ENCODE measurements at regions not wholly inside any gene's neighbourhood (a gene's known extent, or its start where the extent isn't known, plus 50 kb on each side); places are given as distances from the start of the nearest gene placed in this dataset.

DNA sequence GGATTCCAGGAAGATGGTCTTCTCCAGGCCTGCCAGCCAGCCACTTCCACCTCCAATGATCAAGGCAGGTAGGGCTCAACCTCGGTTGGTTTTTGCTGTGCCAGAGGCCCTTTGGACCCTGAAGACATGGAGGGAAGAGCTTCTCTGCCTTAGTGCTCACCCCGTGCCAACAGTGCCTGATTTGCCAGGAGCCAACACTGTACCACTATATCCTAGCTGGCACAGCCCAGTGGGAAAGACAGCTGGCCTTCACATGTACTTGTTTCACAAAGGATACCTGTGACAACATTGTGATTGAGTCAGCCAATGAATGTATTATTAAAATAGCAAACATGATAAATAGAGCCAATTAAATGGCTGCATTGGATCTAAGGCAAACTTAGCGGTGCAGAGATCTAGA is 51.9 kb upstream of the PRPS1 start (continued):
- TF ChIP-seq CTCF (conservative IDR thresholded peaks at IDR 0.05; ENCODE audit: low read depth in 2 of 2), result no peak
- TF ChIP-seq CREB1 (CRISPR knock-in tag; IDR thresholded peaks at IDR 0.05; ENCODE audit: low read depth), result no peak

DNA sequence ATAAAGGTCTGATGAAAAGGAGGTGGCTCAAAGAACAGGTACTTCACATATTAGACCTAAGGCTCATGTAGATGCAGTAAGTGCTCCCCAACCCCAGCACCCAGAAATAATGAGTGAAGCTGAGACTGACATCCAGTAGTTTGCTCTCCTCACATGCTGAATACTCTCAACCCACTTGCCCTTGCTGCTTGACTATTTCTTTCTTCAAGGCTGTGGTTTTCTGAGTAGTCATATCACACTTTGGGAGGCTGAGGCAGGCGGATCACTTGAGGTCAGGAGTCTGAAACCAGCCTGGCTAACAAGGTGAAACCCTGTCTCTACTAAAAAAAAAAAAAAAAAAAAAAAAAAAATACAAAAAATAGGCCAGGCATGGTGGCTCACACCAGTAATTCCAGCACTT is 51.5 kb upstream of the PRPS1 start:
- Histone ChIP-seq H3K9me2 (ENCODE audit: insufficient read depth) (no peaks in the 10 kb centered on the region), H3K27me3 (ENCODE audit: insufficient read depth) (no peaks in the 10 kb centered on the region), H4K20me1 (replicated peaks; ENCODE audit: insufficient read depth) (no peaks in the 10 kb centered on the region), H3K36me3 (ENCODE audit: insufficient read depth) (no peaks in the 10 kb centered on the region), H3K4me1 (ENCODE audit: insufficient read depth) (no peaks in the 10 kb centered on the region), H2AFZ (no peak overlapping the region), H3K27ac (ENCODE audit: low read depth) (no peak overlapping the region), H3K4me3 (no peak overlapping the region), H3K79me2 (replicated peaks; ENCODE audit: insufficient read depth) (no peaks in the 10 kb centered on the region), H3F3A (replicated peaks; ENCODE audit: low read depth) (no peaks in the 10 kb centered on the region), H3K4me2 (no peak overlapping the region)
- no peak for DNase-seq (ENCODE audit: low spot score)
- no peaks in the 10 kb centered on the region for H3K36me3 Mint-ChIP-seq (ENCODE audit: low read depth)
- ATAC-seq, result no peak
- no peak overlapping the region for H3K27ac Mint-ChIP-seq
- no peak for TF ChIP-seq ZNF331 (CRISPR knock-in tag; IDR thresholded peaks at IDR 0.05; ENCODE audit: low read depth)
- no peak for TF ChIP-seq NANOG (IDR thresholded peaks at IDR 0.05; ENCODE audit: borderline replicate concordance)
- H3K9me3 Mint-ChIP-seq, result no peaks in the 10 kb centered on the region
- no peak overlapping the region for H3K4me3 Mint-ChIP-seq
- no peaks in the 10 kb centered on the region for H3K4me1 Mint-ChIP-seq
- H3K27me3 Mint-ChIP-seq (ENCODE audit: insufficient read depth, low read depth, poor library complexity), result no peaks in the 10 kb centered on the region

DNA sequence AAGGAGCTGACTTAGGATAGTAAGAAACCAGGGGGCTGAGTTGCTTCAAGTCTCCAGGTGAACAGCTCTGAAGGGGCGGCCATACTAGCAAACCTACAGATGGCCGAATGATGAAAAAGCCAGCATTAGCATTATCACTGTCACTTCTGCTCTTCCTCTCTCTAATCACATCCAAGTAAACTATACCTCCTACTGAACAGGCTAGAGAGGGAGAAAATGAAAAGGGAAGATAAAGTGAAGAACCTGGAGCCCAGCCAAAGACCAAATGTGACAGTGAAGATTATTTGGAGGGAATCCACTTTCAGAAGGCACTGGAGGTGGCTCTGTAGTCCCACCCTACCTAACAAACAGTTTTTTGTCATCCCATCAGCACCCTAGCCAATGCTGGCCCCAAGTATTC is 50.4 kb upstream of the PRPS1 start:
- no peaks in the 10 kb centered on the region for H3K9me2 ChIP-seq (ENCODE audit: insufficient read depth)
- DNase-seq (ENCODE audit: low spot score) (no peak), ATAC-seq (no peak)
- no peak overlapping the region for H3K4me2 ChIP-seq
- H2AFZ ChIP-seq, result no peak overlapping the region
- Mint-ChIP-seq H3K36me3 (ENCODE audit: low read depth) (no peaks in the 10 kb centered on the region), H3K27ac (no peak overlapping the region), H3K9me3 (no peaks in the 10 kb centered on the region), H3K4me3 (no peak overlapping the region), H3K4me1 (no peaks in the 10 kb centered on the region), H3K27me3 (ENCODE audit: insufficient read depth, low read depth, poor library complexity) (no peaks in the 10 kb centered on the region)
- no peaks in the 10 kb centered on the region for H3K27me3 ChIP-seq (ENCODE audit: insufficient read depth)
- H3K4me3 ChIP-seq, result no peak overlapping the region
- H3K4me1 ChIP-seq (ENCODE audit: insufficient read depth), result no peaks in the 10 kb centered on the region
- H3K36me3 ChIP-seq (ENCODE audit: insufficient read depth), result no peaks in the 10 kb centered on the region
- H3F3A ChIP-seq (replicated peaks; ENCODE audit: low read depth), result no peaks in the 10 kb centered on the region
- H3K79me2 ChIP-seq (replicated peaks; ENCODE audit: insufficient read depth), result no peaks in the 10 kb centered on the region
- no peak overlapping the region for H3K27ac ChIP-seq (ENCODE audit: low read depth)
- no peaks in the 10 kb centered on the region for H4K20me1 ChIP-seq (replicated peaks; ENCODE audit: insufficient read depth)
- TF ChIP-seq EZH2phosphoT487 (IDR thresholded peaks at IDR 0.05; ENCODE audit: unreplicated experiment) (no peak), ETS1 (IDR thresholded peaks at IDR 0.05) (no peak), EZH2 (IDR thresholded peaks at IDR 0.05; ENCODE audit: low read depth, unreplicated experiment) (no peak), POLR2AphosphoS5 (IDR thresholded peaks at IDR 0.05; ENCODE audit: low read depth) (no peak), ZNF114 (CRISPR knock-in tag; IDR thresholded peaks at IDR 0.05) (no peak), JUNB (IDR thresholded peaks at IDR 0.05; ENCODE audit: unreplicated experiment) (no peak), CREB1 (CRISPR knock-in tag; IDR thresholded peaks at IDR 0.05; ENCODE audit: low read depth) (no peak), ZNF331 (CRISPR knock-in tag; IDR thresholded peaks at IDR 0.05; ENCODE audit: low read depth) (no peak), STAT1 (IDR thresholded peaks at IDR 0.05; ENCODE audit: unreplicated experiment) (no peak)
- TF ChIP-seq, protein P1, sequence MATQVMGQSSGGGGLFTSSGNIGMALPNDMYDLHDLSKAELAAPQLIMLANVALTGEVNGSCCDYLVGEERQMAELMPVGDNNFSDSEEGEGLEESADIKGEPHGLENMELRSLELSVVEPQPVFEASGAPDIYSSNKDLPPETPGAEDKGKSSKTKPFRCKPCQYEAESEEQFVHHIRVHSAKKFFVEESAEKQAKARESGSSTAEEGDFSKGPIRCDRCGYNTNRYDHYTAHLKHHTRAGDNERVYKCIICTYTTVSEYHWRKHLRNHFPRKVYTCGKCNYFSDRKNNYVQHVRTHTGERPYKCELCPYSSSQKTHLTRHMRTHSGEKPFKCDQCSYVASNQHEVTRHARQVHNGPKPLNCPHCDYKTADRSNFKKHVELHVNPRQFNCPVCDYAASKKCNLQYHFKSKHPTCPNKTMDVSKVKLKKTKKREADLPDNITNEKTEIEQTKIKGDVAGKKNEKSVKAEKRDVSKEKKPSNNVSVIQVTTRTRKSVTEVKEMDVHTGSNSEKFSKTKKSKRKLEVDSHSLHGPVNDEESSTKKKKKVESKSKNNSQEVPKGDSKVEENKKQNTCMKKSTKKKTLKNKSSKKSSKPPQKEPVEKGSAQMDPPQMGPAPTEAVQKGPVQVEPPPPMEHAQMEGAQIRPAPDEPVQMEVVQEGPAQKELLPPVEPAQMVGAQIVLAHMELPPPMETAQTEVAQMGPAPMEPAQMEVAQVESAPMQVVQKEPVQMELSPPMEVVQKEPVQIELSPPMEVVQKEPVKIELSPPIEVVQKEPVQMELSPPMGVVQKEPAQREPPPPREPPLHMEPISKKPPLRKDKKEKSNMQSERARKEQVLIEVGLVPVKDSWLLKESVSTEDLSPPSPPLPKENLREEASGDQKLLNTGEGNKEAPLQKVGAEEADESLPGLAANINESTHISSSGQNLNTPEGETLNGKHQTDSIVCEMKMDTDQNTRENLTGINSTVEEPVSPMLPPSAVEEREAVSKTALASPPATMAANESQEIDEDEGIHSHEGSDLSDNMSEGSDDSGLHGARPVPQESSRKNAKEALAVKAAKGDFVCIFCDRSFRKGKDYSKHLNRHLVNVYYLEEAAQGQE (IDR thresholded peaks at IDR 0.05; ENCODE audit: unreplicated experiment), result no peak
